ENCODE measurements at regions not wholly inside any gene's neighbourhood (a gene's known extent, or its start where the extent isn't known, plus 50 kb on each side); places are given as distances from the start of the nearest gene placed in this dataset.
"Not testable (repeated sequence)": the region's sequence is repeated elsewhere in the genome, so short reads cannot be mapped to it uniquely, and the experiment has no call there.

DNA sequence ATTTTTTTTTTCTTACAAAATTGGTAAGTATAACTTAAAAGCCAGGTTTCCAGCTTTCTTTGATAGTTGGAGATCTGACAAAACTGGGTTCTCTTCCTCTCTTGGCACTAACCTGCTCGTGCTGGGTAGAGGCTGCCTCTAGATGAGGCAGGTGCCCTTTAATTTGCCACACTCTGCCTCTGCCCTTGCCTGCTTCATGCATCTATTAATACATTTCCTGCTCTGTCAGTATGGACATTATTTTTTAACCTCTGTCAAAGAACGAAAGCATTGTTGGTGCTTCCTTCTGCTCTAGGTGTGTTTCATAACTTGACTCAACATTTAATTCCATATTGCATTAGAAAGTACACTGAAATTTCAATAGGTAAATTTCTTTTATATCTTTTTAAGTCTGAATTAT lies 490.7 kb upstream of the ZEB2 start:
- no peak for DNase-seq (ENCODE audit: low read depth)

DNA sequence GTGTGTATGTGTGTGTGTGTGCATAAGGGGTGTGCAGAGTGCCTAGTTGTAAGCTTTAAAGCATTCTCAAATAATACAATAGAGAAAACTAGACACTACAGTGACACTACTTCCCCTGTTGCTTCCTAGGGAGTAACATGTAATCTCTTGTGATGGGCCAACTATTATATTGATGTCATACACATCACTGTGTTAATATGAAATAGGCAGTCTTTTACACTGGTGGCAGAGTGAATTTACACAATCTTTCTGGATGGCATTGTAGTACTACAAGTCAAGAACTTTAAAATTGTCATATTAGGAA lies 488.0 kb upstream of the ZEB2 start:
- DNase-seq (ENCODE audit: low read depth) = no peak

DNA sequence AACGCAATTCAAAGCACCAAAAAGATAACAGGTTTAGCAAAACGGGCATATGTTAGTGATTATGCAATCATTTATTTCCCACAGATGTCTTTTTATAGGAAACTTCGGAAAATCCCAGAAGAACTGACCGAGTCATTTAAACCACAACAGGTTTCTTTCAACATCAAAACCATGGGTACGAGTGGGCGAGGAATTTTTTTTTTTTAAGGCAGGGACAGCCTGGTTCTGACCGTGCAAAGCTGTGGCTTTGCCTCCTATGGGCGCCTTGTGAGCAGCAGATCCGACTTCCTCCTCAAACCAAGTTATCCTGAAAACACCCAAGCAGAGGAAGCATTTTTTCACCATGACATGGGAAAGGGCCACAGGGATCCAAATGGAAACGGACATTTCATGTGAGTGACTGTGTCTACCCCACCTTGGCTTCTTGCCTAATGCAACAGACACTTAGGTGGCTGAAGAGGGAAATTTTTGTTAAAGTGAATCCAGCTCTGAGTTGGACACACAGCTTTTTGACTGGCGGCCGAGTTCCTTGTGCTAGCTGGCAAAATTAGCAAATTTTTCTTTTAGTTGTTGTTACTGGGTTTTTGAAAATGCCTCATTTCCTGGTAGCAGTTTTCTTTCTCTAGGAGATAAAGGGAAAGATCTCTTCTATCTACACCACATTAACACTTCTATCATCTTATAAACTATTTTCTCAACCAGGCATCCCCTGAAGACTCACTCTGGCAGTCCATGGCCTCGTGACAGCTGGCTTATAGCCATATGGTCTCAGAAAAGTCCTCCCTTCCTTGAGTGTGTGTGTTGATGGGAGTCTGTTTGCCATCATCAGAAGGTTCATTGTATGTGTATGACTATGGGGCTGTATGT lies 487.4 kb upstream of the ZEB2 start:
- no peak for DNase-seq (ENCODE audit: low read depth)

DNA sequence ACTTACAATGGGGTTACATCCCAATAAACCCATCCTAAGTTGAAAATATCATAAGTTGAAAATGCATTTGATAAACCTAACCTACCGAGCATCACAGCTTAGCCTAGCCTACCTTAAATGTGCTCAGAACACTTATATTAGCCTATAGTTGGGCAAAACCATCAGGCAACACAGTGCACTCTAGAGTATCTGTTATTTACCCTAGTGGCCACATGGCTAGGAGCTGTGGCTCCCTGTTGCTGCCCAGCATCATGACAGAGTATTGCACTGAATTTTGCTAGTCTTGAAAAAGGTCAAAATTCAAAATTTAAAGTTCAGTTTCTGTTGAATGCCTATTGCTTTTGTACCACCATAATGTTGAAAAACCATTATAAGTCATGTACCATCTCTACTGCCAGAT lies 482.7 kb upstream of the ZEB2 start:
- DNase-seq (ENCODE audit: low read depth) = no peak

DNA sequence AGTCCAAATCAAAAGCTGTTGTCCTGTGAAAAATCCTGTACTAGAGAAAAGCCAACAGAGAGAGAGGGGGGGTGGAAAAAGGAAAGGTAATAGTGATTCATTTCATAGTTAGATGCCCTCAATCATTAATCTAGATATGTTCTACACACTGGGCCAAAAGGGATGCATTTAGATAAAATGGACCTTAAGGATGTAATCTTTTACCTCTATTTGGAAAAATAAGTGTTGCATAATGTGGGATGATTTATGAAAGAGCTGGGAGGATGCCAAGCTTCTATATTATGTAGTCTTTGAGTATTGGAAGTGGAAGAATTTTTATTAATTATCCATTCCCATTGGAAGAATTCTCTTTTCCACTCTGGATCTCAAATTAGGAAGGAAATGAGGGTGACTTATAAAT lies 480.5 kb upstream of the ZEB2 start:
- DNase-seq (ENCODE audit: low read depth) = no peak

DNA sequence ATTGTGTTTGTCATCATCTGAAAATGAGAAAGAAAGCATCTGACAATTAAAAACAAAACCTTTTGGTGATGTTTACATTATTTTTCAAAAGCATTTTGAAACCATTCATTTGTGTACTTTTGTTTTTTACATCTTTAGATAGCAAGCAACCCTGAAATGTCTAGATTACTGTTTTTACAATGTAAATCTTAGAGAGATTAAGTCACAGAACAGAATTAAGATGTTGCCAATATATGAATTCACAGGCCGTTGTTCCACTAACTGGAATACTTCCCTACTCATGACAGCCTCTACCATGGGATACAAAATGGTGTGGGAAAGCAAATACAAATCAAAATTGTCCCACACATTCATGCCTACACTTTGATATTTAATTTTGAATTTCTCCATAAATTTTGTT lies 480.0 kb upstream of the ZEB2 start:
- DNase-seq (ENCODE audit: low read depth) = no peak

DNA sequence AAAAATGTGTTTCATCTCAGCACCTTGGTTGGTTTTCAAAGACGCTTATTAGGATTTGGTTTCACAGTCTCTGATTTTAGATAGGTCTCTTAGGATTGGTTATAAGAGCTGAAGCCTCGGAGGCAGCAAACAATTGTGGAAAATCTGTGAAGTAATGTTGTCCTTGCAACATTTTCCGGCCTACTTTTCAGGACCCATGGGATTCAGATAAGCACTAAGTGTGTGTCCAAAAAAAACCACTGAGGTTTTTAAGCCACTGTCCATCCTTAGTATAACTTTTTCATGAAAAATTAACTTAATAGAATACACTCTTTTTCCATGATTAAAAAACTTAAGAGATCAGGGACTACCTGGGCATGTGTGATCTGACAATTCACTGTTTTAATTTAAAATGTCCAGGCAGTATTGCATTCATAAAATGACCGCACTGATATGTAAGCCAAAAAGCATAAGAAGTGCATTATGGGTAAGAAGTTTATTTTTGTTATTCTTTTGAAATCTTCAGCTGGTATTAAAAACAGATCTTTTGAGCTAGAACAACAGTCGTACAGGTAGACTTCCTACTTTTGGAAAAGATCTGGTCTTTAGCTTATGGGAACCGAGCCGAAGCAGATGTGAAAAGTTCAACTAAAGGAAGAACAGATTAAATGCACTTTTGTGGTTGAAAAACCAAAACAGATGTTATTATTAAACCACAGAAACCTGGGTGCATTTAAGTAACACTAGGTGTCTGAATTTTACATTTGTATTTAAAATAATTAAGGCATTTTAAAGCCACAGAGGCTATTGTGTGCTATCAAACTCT lies 479.4 kb upstream of the ZEB2 start:
- no peak for DNase-seq (ENCODE audit: low read depth)

DNA sequence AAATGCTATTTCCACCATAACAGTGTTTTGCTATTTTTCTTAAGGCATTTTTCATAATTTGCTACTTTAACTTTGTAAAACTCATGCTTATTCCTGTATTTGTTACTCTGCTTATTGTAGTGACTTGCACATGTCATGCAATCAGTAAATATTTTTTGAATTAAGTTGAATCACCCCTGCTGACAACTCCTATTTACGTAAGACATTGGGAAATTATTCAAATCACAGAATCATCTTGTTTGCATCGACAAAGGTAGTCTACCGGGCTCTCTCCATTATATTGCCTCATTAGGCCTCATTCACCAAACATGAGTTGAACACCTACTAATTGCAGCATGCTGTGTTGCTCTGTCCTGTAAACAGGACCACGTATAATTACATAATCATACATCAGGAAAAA lies 478.5 kb upstream of the ZEB2 start:
- DNase-seq (ENCODE audit: low read depth) = no peak

DNA sequence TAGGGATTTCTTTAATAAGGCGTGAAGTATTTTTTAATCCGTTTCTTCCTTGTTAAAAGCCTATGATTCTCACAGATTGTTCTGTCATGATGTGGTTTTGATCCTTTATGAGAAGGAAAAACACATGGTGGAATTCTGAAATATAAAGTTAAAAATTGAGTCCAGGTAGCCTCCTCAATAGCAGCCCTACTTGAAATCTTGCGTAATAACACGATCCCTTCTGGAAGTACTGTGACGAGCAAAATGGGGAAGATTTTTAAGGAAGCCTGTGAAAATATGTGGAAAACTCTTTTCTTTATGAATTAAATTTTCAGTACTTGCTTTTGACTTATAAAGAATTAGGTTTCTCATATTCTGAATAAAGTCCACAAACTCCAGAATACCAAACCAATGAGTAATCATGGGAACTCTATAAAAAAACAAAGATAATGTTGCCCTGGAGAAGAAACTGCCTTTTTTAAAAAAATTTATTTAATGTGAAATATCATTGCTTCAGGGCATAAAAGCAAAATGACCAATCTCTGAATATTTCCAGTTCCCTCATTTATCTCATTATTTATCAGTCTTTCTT lies 476.4 kb upstream of the ZEB2 start:
- DNase-seq (ENCODE audit: low read depth) = no peak

DNA sequence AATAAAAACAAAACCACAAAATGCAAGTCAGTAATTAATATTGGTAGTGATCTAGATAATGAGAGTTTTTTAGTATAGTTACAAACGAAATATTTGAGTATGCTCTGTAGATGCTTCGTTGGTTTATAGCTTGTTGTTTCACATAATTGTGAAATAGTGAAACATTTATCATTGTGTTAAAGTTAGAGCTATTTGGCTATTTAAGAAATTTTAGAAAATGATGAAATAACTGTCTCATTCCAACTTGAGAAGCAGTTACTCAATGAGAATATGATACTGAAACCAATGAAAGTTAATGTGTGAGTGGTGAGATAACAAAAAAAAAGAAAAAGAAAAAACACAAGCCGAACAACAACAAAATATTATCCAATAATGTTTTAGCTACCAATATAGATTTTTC lies 475.6 kb upstream of the ZEB2 start:
- DNase-seq (ENCODE audit: low read depth) = no peak

DNA sequence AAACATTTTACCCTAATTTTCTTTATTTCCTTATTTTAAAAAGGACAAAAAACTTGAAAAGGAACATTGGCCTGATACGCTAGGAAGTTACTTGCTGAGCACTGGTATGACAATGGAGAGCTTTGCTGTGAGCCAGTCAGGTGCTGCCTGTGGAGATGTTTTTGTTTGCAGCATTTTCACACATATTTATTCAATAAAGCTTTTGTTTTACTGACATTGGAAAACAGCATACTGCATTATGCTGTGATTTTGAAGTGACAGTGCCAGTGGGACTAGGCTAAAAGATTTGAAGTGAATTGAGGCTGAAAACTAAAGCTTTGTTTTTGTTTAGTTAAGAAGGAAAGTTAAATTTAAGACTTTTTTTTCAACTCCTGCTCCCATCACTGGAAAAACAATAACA lies 470.7 kb upstream of the ZEB2 start:
- DNase-seq (ENCODE audit: low read depth) = no peak

DNA sequence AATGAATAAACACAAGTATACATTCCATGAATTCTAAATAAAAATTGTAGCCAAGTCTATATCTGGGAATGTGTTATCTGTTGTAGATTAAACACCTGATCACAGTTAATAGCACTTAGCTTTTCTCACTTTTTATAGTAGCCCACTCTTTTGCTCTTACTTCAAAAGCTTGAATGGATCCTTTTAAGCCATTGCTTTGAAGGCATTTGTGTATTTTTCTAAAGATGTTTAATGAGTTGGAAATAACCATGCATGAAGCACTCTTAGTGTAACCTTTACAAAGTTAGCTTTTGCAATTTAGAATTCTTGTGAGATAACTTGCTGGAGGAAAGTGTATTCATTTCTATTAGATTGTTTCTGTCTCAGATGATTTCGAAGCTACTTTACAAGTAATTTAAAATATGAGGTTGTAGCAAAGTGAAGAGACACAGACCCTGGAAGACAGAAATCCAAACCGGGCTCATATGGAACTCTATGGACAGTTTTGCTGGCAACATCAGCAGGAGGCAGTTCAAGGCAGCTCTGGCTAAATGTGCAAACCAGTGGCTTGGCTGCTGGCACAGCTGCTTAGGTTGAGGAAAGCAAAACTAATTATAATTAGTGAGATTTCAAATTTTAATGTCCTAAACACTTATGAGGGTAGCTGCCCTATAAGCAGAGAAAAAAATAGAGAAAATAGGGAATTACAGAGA lies 469.8 kb upstream of the ZEB2 start:
- no peak for DNase-seq (ENCODE audit: low read depth)

DNA sequence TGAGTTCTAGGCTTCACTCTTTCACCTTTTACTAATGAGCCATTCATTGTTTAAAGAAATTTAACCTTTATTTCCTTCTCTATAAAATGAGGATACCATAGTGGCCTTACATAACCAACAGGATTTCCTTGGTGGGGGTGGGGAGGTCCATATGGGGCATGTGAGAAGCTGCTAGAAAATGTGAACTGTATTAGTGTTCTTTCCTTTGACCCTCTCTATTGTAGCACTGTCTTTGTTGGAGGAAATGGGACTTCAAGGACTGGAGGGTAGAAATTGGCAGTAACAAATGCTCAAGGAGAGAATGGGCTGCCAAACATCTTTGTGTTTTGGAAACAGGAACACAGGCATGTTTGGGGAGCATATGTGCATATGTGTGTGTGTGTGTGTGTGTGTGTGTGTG lies 468.7 kb upstream of the ZEB2 start:
- no peak for DNase-seq (ENCODE audit: low read depth)

DNA sequence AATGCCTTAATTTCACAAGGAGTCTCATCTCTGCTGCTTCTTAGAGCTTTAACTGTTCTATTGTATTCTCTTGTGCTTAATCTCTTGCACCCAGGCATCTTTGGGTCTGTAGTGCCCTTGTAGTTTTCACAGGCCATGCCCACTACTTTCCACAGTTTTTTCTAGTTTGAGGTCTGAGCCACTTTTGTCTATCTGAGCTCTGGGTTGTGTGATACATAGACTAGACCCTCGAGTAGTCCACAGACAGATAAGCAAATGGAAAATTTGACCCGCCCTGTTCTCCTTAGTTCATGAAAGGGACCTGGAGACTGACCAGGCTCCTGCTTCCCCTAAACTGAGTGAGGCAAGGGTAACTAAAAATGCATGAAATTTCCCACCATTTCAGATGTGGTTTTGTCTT lies 466.8 kb upstream of the ZEB2 start:
- DNase-seq (ENCODE audit: low read depth) = no peak

DNA sequence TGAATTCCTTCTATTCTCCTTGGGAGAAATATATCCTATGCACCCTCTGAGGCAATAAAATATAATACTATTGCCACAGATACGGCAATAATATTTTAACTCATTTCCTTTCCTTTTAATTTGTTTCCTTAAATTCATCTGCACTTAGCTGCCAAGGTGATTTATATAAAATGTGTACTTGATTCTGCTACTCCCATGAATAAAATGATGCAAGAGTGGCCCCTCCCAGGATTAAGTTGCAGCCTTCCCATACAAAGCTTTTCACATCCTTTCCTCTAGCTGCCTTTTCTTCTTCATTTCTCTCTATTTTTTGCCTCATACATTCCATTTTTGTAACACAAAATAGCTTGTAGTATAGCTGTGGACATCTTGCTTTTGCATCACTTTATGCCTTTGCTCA lies 464.1 kb upstream of the ZEB2 start:
- no peak for DNase-seq (ENCODE audit: low read depth)

DNA sequence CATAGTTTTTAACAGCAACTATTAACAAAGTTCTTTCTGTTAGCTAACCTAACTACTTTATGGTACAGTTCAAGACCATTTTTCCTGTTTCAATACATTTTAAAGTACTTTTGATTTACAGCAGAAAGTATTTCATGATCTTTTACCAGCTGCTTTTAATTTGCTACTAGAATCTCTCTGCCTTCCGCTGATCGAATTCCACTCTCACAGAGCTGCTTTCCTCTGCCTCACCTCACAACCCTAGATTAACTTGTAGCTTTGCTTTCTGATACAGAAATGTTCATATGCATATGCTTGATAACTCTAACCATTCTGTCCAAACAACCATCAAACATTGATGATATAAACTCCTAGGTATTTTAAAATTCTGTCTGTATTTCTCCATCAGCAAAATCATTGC lies 463.2 kb upstream of the ZEB2 start:
- no peak for DNase-seq (ENCODE audit: low read depth)

DNA sequence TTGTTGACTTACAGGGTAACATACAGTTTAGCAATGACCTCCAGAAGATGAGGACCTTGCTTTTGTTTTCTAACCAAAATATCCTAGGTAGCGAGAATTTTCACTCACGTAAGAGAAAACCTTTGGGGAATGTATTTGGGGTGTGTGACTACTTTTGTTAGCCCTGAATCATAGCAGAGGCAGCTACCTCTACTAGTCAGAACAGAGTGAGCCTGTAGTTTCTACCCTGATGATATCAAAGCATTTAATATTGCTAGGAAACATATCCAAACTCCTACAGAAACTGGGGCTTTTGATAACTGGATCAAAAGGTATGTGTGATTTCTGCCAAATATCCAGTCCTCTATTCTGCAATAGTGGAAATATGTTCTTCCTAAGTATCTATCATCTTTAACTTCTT lies 462.6 kb upstream of the ZEB2 start:
- DNase-seq (ENCODE audit: low read depth) = no peak

DNA sequence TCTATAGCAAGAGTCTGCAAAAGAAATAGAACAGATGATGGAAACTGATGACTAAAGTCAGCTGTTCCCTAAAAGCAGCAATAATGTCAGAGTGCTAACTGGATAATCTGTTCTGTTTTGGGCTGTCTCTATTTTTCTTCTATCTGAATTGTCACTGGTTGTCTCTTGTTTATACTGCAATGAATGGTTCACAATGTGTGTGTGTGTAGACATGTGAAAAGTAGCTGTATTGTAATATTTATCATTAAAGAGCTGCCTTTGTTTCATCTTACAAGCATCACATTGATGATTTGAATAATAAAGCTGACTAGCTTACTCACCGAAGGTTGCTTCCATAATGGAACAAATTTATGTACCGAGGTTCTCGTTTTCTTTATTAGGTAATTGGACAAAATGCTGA lies 456.0 kb upstream of the ZEB2 start:
- DNase-seq (ENCODE audit: low read depth) = no peak

DNA sequence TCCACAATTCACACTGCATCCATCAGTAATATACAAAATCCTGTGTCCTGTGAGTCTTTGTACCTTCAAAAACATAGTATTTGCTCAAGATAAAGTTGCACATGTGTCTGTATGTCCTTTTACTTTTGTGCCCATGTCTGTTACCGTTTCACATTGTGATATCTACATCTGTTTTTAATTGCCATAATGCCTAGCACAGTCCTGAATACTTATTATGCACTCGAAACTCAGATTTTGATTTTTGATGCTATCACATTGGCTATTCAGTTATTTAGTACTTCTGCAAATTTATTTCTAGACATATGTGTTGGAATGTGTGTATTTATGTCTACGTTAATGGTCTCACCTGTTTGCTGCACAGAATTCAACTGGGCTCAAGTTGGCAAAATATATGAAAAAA lies 452.8 kb upstream of the ZEB2 start:
- DNase-seq (ENCODE audit: low read depth) = no peak

DNA sequence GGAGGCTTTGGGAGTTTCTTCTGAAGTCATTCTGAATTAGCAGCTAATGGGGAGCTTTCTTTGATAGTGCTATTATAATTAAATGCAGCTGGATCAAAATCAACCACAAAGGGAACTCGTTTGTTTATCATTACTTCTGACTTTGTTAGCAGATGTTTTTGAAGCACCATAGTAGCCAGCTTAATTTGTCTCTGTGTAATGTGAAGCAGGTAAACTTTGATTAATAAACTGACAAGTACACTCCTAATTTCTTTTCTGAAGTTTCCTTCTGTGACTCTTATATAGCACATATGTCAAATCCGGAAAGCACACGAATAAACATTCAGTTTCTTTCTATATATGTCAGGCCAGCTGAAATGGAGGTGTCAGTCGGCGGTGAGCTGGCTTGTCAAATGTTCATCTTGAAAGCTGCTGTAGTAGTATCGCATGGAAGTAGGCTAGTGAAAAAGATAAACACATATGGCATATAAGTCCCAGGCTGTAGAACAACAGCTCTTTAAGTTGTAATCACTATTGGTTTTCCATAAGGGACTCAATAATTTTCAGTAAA lies 451.9 kb upstream of the ZEB2 start:
- no peak for DNase-seq (ENCODE audit: low read depth)

DNA sequence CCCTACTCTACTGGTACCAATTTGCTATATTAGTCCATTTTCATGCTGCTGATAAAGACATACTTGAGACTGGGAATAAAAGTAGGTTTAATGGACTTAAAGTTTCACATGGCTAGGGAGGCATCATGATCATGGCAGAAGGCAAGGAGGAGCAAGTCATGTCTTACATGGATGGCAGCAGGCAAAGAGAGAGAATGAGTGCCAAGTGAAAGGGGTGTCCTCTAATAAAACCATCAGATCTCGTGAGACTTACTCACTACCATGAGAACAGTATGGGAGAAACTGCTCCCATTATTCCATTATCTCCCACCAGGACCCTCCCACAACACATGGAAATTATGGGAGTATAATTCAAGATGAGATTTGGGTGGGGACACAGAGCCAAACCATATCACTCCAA lies 450.5 kb upstream of the ZEB2 start:
- not testable (repeated sequence) for DNase-seq (ENCODE audit: low read depth)

DNA sequence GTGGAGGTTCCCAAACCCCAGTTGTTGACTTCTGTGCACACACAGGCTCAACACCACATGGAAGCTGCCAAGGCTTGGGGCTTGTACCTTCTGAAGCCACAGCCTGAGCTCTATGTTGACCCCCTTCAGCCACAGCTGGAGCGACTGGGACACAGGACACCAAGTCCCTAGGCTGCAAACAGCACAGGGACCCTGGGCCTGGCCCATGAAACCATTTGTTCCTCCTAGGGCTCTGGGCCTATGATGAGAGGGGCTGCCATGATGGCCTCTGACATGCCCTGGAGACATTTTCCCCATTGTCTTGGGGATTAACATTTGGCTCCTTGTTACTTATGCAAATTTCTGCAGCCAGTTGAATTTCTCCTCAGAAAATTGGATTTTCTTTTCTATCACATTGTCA lies 449.6 kb upstream of the ZEB2 start:
- DNase-seq (ENCODE audit: low read depth) = not testable (repeated sequence)

DNA sequence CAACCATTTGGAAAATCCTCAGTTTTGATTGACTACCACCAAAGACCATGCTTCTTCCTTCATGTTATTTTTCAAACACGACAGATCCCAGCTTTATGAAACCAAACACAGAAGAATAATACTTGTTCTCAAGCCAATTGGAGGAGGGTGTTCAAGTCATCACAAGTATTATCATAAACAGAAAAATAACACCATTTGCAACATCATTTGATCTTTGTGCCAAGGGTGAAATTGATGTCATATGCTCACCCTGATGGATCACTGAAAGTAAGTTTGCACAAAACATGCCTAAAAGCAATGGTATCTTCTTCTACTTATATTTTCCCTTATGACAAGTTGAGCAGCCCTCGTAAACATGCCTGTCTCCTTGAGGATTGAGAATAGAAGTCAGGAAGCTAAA lies 448.0 kb upstream of the ZEB2 start:
- DNase-seq (ENCODE audit: low read depth) = no peak

Data from stimulated activated CD8-positive, alpha-beta memory T cell treated with anti-CD3 and anti-CD28 coated beads, Interleukin-4, amount 100 ng/mL, for 24 hours (primary cell).